Gastrocnemius medialis (tissue), 4 donors: ENCODE measurements at regions not wholly inside any gene's neighbourhood (a gene's known extent, or its start where the extent isn't known, plus 50 kb on each side); places are given as distances from the start of the nearest gene placed in this dataset.

Source experiments
- ATAC-seq, 2 donors: fragments of 150-250 bp; one replicate each; pipeline ENCODE4 v1.9.1; 2016
- DNase-seq, 2 donors: peaks; one replicate each; pipeline ENCODE4 v3.0.0-alpha.2; 2019
- H3K27ac ChIP-seq, 4 donors: fragments of 200-600 bp; sonication (generic); 1 replicate in 1 of 4; 2 replicates in 3 of 4; pipeline ENCODE4 v1.5.1; 2016 to 2018; ENCODE audit warnings: mild to moderate bottlenecking in 2 of 4, moderate library complexity in 1 of 4
- H3K27me3 ChIP-seq, 3 donors: fragments of 200-600 bp; sonication (generic) in 2 of 3; 1 replicate in 1 of 3; 2 replicates in 2 of 3; pipeline versions ENCODE4 v1.5.1 to v1.6.0; 2016 to 2019; ENCODE audit warnings: mild to moderate bottlenecking in 1 of 3, moderate library complexity in 1 of 3
- H3K36me3 ChIP-seq, 2 donors: fragments of 200-600 bp; sonication (generic) in 1 of 2; one replicate each; pipeline ENCODE4 v1.5.1; 2017 to 2018
- H3K4me1 ChIP-seq, 2 donors: fragments of 200-600 bp; sonication (generic) in 1 of 2; one replicate each; pipeline ENCODE4 v1.5.1; 2016 to 2017; ENCODE audit warnings: mild to moderate bottlenecking in 2 of 2
- H3K4me3 ChIP-seq, 4 donors: fragments of 200-600 bp; sonication (generic) in 3 of 4; 1 replicate in 1 of 4; 2 replicates in 3 of 4; pipeline ENCODE4 v1.5.1; 2016 to 2019; ENCODE audit warnings: mild to moderate bottlenecking in 2 of 4
- H3K9me3 ChIP-seq, 3 donors: fragments of 200-600 bp; sonication (generic) in 2 of 3; 1 replicate in 1 of 3; 2 replicates in 2 of 3; pipeline ENCODE4 v1.5.1; 2016 to 2019
- POLR2A ChIP-seq, 2 donors: fragments of 450-650 bp; IDR thresholded peaks; one replicate each; pipeline ENCODE4 v1.6.1; 2017; ENCODE audit warnings: antibody characterized with exemption in 2 of 2, mild to moderate bottlenecking in 2 of 2, moderate library complexity in 2 of 2
- in situ Hi-C, 4 donors: fragments of 200-750 bp; cut with MboI; loops; one replicate each; pipeline versions ENCODE4 v1.15.0 to v1.8.0; 2017; ENCODE audit warnings: low sequenced_read_pairs in 4 of 4
- intact Hi-C: fragments of 100-400 bp; cut with DNase I; formaldehyde crosslinking; loops from one replicate; pipeline ENCODE4 v1.15.1; 2023; ENCODE audit warnings: low total_unique reads
- TF ChIP-seq, protein P1 (sequence below), 5 experiments: fragments of 450-650 bp in 3 of 5; fragments of 200-600 bp in 2 of 5; sonication (generic) in 2 of 5; IDR thresholded peaks in 4 of 5; conservative IDR thresholded peaks in 1 of 5; 1 replicate in 4 of 5; 2 replicates in 1 of 5; pipeline ENCODE4 v1.5.1; 2016 to 2019; ENCODE audit warnings: antibody characterized with exemption in 5 of 5, mild to moderate bottlenecking in 3 of 5, moderate library complexity in 3 of 5

DNA sequence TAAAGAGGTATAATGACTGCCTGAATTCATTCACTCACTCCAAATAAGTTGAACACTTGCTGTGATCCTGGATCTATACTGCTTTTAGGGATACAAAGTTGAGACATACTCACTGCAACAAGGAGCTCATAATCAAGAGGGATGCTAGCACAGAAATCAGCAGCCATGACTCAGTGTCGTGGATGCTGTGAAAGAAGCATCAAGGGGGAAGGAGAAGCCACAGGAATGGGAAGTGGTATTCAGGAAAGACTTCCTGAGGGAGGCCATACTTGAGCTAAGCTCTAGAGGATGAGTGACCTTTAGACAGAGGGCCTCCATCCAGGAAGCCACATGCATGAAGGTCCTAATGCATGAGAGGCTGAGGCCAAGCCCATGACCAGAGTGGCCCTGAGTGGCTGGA, 245.7 kb upstream of the RORA start:
- no peak overlapping the region for H3K4me3 ChIP-seq
- no peak for DNase-seq
- H3K9me3 ChIP-seq: no peaks in the 10 kb centered on the region
- H3K36me3 ChIP-seq: no peaks in the 10 kb centered on the region
- H3K27me3 ChIP-seq: no peaks in the 10 kb centered on the region
- no peak overlapping the region for H3K27ac ChIP-seq
- intact Hi-C loops (no loop called here), in situ Hi-C loops (no loop called here)
- no peaks in the 10 kb centered on the region for H3K4me1 ChIP-seq
- no peak for ATAC-seq
- TF ChIP-seq POLR2A (IDR thresholded peaks at IDR 0.05): no peak
- TF ChIP-seq, protein P1, sequence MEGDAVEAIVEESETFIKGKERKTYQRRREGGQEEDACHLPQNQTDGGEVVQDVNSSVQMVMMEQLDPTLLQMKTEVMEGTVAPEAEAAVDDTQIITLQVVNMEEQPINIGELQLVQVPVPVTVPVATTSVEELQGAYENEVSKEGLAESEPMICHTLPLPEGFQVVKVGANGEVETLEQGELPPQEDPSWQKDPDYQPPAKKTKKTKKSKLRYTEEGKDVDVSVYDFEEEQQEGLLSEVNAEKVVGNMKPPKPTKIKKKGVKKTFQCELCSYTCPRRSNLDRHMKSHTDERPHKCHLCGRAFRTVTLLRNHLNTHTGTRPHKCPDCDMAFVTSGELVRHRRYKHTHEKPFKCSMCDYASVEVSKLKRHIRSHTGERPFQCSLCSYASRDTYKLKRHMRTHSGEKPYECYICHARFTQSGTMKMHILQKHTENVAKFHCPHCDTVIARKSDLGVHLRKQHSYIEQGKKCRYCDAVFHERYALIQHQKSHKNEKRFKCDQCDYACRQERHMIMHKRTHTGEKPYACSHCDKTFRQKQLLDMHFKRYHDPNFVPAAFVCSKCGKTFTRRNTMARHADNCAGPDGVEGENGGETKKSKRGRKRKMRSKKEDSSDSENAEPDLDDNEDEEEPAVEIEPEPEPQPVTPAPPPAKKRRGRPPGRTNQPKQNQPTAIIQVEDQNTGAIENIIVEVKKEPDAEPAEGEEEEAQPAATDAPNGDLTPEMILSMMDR (IDR thresholded peaks at IDR 0.05 in 4 of 5, conservative IDR thresholded peaks at IDR 0.05 in 1 of 5): no peak

DNA sequence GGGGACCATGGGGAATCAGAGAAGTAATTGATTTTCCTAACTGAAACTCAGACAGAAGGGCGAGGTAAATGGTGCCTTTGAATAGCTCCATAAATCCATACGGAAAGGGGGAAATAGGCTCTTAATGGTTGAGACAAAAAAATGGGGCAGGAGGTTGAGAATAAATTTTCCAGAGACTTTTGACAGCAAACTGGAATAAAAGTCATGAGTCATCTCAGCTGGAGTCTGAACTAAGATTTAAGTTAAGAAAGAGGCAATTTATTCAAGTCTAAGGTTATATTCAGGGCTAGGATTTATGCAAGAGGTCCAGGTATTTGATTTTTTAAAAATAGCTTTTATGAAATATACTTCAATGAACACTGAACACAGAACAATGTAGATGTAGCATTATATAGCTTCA, 238.7 kb upstream of the RORA start:
- no peak overlapping the region for H3K27ac ChIP-seq
- H3K9me3 ChIP-seq: no peaks in the 10 kb centered on the region
- H3K4me3 ChIP-seq: no peak overlapping the region
- in situ Hi-C loops (no loop called here), intact Hi-C loops (no loop called here)
- no peak for TF ChIP-seq POLR2A (IDR thresholded peaks at IDR 0.05)
- TF ChIP-seq, protein P1 (IDR thresholded peaks at IDR 0.05 in 4 of 5, conservative IDR thresholded peaks at IDR 0.05 in 1 of 5): no peak
- H3K36me3 ChIP-seq: no peaks in the 10 kb centered on the region
- ATAC-seq (no peak), DNase-seq (no peak)
- no peaks in the 10 kb centered on the region for H3K27me3 ChIP-seq
- no peaks in the 10 kb centered on the region for H3K4me1 ChIP-seq

DNA sequence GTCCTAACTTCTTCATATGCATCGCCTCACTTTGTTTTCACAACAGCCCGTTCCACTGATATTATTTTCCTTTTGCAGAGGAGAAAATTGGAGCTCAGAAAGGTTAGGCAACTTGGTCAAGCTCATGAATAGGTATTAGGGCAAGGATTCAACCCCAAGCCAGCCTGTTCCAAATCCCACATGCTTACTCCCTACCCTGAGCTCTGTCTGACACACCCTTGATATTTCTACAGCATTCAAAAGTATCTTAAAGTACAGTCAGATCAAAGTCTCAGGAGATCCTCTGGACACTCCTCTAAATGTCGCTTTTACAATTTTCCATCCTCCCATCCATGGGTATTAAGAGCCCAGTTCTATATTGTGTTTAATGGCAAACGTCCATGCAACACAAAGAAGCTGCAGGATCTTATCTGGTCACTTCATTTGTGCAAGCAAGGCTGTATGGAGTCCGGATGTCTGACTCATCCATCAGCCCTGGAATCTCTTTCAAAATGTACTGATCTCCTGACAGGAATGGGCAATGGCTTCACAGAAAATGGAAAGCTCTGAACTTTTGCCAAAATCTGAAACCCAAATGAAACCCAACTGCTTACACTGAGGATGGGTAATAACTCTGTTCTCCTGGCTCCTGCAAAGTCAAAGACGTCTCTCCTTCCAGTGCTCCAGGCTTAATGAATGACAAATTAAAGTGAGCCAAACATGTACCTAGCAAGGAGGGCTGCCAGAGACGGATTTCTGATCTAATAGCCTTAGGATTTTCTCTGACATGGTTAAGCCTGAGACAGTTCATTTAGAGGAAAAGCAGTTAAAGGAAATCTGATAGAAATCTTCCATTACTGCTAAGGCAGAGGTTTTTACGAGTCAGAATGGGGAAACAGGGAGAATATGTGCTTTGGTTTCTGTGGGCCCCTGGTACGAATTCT, 230.9 kb upstream of the RORA start:
- Histone ChIP-seq H3K4me3 (no peak overlapping the region), H3K27ac (no peak overlapping the region), H3K9me3 (no peaks in the 10 kb centered on the region), H3K27me3 (no peaks in the 10 kb centered on the region), H3K36me3 (no peaks in the 10 kb centered on the region), H3K4me1 (no peaks in the 10 kb centered on the region)
- DNase-seq (no peak), ATAC-seq (no peak)
- TF ChIP-seq, protein P1 (IDR thresholded peaks at IDR 0.05 in 4 of 5, conservative IDR thresholded peaks at IDR 0.05 in 1 of 5): no peak
- intact Hi-C loops: no loop called here
- in situ Hi-C loops: no loop called here

DNA sequence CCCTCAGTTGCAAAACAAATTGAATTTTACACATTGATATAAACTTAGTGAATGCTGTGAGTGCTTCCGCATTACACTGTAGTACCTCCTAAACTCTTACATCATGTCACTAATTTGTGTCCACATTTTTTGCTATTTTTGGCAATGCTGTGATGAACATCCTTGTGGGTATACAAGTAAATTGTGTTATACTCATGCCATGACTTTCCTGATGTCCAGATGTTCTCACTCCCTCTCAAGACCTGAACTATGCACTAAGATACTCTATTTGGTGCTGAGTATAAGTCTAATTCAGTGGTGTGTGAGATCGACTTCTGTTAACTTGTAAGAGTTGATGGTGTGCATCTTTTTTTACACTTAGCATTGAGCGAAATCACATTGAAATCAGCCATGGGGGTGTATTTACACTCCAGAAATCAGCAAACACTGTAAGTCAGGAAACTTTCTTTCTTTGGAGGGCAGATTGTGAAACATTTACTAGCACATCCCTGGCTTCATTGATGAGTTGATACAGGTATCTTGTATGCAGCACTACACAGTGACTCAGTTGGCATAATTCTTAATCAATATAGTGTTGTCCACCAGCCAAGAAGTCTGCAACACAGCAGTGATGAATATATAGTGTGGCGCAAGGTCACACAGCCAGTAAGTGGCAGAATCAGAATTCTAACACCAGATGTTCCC, 228.1 kb upstream of the RORA start:
- ATAC-seq (no peak), DNase-seq (no peak)
- Histone ChIP-seq H3K4me3 (no peak overlapping the region), H3K27ac (no peak overlapping the region), H3K36me3 (no peaks in the 10 kb centered on the region), H3K9me3 (no peaks in the 10 kb centered on the region), H3K4me1 (no peaks in the 10 kb centered on the region), H3K27me3 (no peaks in the 10 kb centered on the region)
- intact Hi-C loops: no loop called here
- in situ Hi-C loops: no loop called here
- TF ChIP-seq POLR2A (IDR thresholded peaks at IDR 0.05): no peak
- TF ChIP-seq, protein P1 (IDR thresholded peaks at IDR 0.05 in 4 of 5, conservative IDR thresholded peaks at IDR 0.05 in 1 of 5): no peak
